ENCODE measurements at regions not wholly inside any gene's neighbourhood (a gene's known extent, or its start where the extent isn't known, plus 50 kb on each side); places are given as distances from the start of the nearest gene placed in this dataset.

DNA sequence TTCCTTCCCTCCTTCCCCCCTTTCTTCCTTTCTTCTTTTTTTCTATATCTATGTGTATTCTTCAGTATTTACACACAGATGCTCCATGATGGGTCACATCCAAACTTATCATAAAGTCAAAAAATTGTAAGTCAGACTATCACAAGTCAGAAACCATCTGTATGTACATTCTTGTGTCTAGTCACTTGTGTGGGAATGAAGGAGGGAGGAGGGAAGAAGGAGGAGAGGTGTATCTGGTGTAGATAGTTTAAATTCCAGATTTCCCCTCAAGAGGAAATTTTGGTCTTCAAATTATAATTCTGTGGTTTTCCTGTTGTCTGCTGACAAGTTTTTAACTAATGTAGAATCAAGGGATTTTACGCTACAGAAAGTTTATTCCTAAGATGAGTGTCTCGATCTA lies 287.2 kb downstream of the ETV1 start:
- TF ChIP-seq, protein P1, sequence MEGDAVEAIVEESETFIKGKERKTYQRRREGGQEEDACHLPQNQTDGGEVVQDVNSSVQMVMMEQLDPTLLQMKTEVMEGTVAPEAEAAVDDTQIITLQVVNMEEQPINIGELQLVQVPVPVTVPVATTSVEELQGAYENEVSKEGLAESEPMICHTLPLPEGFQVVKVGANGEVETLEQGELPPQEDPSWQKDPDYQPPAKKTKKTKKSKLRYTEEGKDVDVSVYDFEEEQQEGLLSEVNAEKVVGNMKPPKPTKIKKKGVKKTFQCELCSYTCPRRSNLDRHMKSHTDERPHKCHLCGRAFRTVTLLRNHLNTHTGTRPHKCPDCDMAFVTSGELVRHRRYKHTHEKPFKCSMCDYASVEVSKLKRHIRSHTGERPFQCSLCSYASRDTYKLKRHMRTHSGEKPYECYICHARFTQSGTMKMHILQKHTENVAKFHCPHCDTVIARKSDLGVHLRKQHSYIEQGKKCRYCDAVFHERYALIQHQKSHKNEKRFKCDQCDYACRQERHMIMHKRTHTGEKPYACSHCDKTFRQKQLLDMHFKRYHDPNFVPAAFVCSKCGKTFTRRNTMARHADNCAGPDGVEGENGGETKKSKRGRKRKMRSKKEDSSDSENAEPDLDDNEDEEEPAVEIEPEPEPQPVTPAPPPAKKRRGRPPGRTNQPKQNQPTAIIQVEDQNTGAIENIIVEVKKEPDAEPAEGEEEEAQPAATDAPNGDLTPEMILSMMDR (IDR thresholded peaks at IDR 0.05), result no peak
- no peak for TF ChIP-seq POLR2A (IDR thresholded peaks at IDR 0.05)

All from heart left ventricle (tissue), 13 donors.